Loucy (cell line): ENCODE measurements at regions not wholly inside any gene's neighbourhood (a gene's known extent, or its start where the extent isn't known, plus 50 kb on each side); places are given as distances from the start of the nearest gene placed in this dataset.

Experiments used
- CTCF ChIP-seq: fragments of 200-600 bp; sonication (generic); conservative IDR thresholded peaks from 2 replicates; pipeline ENCODE4 v1.5.1; 2014; ENCODE audit warnings: mild to moderate bottlenecking, antibody characterized with exemption, low read length
- EZH2phosphoT487 ChIP-seq: fragments of 200-600 bp; IDR thresholded peaks from 2 replicates; pipeline ENCODE4 v1.6.1; 2018; ENCODE audit warnings: antibody characterized with exemption, mild to moderate bottlenecking, moderate library complexity, borderline replicate concordance

GRCh38 chr2:100206731-100207255 lies 64.4 kb upstream of the AFF3 start:
- TF ChIP-seq CTCF (no peak), EZH2phosphoT487 (no peak)
